ENCODE measurements at regions not wholly inside any gene's neighbourhood (a gene's known extent, or its start where the extent isn't known, plus 50 kb on each side); places are given as distances from the start of the nearest gene placed in this dataset.

DNA sequence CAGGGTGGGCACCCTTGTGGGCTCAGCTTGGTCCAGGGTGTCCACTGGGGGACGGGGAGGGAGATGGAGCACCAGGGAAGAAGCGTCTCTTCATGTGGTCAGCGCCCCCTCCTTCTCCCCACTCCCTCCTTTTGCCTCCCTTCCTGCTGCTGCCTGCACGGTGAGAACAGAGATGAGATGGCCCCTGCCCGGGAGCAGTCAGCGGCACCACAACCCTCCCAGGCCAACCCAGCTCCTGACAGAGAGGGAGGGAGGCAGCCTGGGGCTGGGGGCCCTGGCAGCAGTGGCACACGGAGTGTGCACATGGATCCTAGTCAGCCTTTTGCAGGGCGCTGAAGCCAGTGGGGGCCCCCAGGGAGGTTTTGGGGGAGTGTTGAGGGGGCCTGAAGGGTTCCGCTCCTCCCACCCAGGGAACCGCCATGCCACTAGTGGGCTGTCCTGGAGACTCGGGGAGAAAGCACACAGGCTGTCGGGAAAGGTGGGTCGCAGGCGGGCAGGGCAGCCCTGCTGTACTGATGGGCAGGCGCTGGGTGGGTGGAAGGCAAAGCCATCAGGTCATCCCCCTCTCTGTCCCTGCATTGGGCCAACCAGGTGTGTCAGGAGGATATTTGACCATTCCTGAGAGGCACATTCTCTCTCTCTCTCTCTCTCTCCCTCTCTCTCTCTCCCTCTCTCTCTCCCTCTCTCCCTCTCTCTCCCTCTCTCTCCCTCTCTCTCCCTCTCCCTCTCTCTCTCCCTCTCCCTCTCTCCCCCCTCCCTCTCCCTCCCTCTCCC is 94.3 kb upstream of the BHLHE23 start:
- TF ChIP-seq, protein P1, sequence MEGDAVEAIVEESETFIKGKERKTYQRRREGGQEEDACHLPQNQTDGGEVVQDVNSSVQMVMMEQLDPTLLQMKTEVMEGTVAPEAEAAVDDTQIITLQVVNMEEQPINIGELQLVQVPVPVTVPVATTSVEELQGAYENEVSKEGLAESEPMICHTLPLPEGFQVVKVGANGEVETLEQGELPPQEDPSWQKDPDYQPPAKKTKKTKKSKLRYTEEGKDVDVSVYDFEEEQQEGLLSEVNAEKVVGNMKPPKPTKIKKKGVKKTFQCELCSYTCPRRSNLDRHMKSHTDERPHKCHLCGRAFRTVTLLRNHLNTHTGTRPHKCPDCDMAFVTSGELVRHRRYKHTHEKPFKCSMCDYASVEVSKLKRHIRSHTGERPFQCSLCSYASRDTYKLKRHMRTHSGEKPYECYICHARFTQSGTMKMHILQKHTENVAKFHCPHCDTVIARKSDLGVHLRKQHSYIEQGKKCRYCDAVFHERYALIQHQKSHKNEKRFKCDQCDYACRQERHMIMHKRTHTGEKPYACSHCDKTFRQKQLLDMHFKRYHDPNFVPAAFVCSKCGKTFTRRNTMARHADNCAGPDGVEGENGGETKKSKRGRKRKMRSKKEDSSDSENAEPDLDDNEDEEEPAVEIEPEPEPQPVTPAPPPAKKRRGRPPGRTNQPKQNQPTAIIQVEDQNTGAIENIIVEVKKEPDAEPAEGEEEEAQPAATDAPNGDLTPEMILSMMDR (IDR thresholded peaks at IDR 0.05), result no peak
- TF ChIP-seq POLR2AphosphoS5 (IDR thresholded peaks at IDR 0.05) (no peak), POLR2A (IDR thresholded peaks at IDR 0.05) (no peak)
